CD4-positive, CD25-positive, alpha-beta regulatory T cell (primary cell): ENCODE measurements at regions not wholly inside any gene's neighbourhood (a gene's known extent, or its start where the extent isn't known, plus 50 kb on each side); places are given as distances from the start of the nearest gene placed in this dataset.
"Not testable (repeated sequence)": the region's sequence is repeated elsewhere in the genome, so short reads cannot be mapped to it uniquely, and the experiment has no call there.

Source experiments
- ATAC-seq, 2 donors: fragments of 150-1000 bp; cut with Tn5 transposase; one replicate each; pipeline ENCODE4 v1.10.0; 2021; ENCODE audit warnings: low read depth in 2 of 2, moderate number of reproducible peaks in 2 of 2, moderate library complexity in 1 of 2
- DNase-seq, 3 donors: peaks; one replicate each; pipeline versions ENCODE4 v3.0.0 to v3.0.0-alpha.2; 2012 to 2022; ENCODE audit warnings: mixed read lengths in 1 of 3
- H3K27ac ChIP-seq: one replicate; pipeline ENCODE4 v1.7.0; 2013; ENCODE audit warnings: mild to moderate bottlenecking, low read length; ENCODE audit not compliant: insufficient read depth, poor library complexity, severe bottlenecking
- H3K27me3 ChIP-seq: one replicate; pipeline ENCODE4 v1.7.0; 2013; ENCODE audit warnings: low read length; ENCODE audit not compliant: control insufficient read depth, insufficient read depth
- H3K36me3 ChIP-seq: one replicate; pipeline ENCODE4 v1.7.0; 2013; ENCODE audit warnings: mild to moderate bottlenecking, low read length, moderate library complexity; ENCODE audit not compliant: control insufficient read depth, insufficient read depth
- H3K4me1 ChIP-seq: 2 replicates; pipeline ENCODE4 v1.7.0; 2013; ENCODE audit warnings: mild to moderate bottlenecking, low read length; ENCODE audit not compliant: insufficient read depth, control insufficient read depth, poor library complexity, severe bottlenecking
- H3K4me3 ChIP-seq: one replicate; pipeline ENCODE4 v1.7.0; 2013; ENCODE audit warnings: low read depth, mild to moderate bottlenecking, low read length, moderate library complexity
- H3K9me3 ChIP-seq, 2 experiments: 1 replicate in 1 of 2; 2 replicates in 1 of 2; pipeline ENCODE4 v1.7.0; 2013; ENCODE audit warnings: low read length in 2 of 2, mild to moderate bottlenecking in 1 of 2, moderate library complexity in 1 of 2; ENCODE audit not compliant: control insufficient read depth in 2 of 2
- H3K27ac Mint-ChIP-seq, 3 donors: one replicate each; pipeline ENCODE4 v1.8.0; 2020 to 2022; ENCODE audit warnings: mild to moderate bottlenecking in 3 of 3, mixed read lengths in 3 of 3, moderate library complexity in 2 of 3
- H3K27me3 Mint-ChIP-seq: one replicate; pipeline ENCODE4 v1.8.0; 2022; ENCODE audit warnings: mild to moderate bottlenecking, mixed read lengths
- H3K36me3 Mint-ChIP-seq: one replicate; pipeline ENCODE4 v1.8.0; 2020; ENCODE audit warnings: mixed read lengths
- H3K4me1 Mint-ChIP-seq, 4 donors: one replicate each; pipeline ENCODE4 v1.8.0; 2020 to 2022; ENCODE audit warnings: mixed read lengths in 4 of 4, mild to moderate bottlenecking in 1 of 4
- H3K4me3 Mint-ChIP-seq, 4 donors: one replicate each; pipeline ENCODE4 v1.8.0; 2020 to 2022; ENCODE audit warnings: mild to moderate bottlenecking in 4 of 4, mixed read lengths in 4 of 4, moderate library complexity in 3 of 4
- H3K9me3 Mint-ChIP-seq, 7 donors: one replicate each; pipeline ENCODE4 v1.8.0; 2020 to 2022; ENCODE audit warnings: mixed read lengths in 7 of 7, mild to moderate bottlenecking in 3 of 7, moderate library complexity in 2 of 7

DNA sequence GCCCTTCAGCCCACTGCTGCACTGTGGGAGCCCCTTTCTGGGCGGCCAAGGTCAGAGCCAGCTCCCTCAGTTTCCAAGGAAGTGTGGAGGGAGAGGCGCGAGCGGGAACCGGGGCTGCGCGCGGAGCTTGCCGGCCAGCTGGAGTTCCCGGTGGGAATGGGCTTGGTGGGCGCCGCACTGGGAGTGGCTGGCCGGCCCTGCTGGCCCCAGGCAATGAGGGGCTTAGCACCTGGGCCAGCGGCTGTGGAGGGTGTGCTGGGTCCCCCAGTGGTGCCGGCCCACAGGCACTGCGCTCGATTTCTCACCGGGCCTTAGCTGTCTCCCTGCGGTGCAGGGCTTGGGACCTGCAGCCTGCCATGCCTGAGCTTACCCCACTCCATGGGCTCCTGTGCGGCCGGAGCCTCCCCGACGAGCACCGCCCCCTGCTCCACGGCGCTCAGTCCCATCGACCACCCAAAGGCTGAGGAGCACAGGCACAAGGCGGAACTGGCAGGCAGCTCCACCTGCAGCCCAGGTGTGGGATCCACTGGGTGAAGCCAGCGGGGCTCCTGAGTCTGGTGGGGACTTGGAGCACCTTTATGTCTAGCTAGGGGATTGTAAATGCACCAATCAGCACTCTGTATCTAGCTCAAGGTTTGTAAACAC, 1252.2 kb downstream of the STIM2 start:
- H3K27me3 Mint-ChIP-seq, result not testable (repeated sequence)

DNA sequence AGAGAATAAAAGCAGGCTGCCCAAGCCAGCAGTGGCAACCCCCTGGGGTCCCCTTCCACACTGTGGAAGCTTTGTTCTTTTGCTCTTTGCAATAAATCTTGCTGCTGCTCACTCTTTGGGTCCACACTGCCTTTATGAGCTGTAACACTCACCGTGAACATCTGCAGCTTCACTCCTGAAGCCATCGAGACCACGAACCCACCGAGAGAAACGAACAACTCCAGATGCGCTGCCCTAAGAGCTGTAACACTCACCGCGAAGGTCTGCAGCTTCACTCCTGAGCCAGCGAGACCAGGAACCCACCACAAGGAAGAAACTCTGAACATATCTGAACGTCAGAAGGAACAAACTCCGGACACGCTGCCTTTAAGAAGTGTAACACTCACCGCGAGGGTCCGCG, 1252.9 kb downstream of the STIM2 start:
- not testable (repeated sequence) for H3K27ac ChIP-seq, H3K36me3 Mint-ChIP-seq, H3K36me3 ChIP-seq, H3K4me3 ChIP-seq, ATAC-seq, H3K9me3 ChIP-seq, H3K27ac Mint-ChIP-seq, H3K4me1 Mint-ChIP-seq, H3K4me3 Mint-ChIP-seq, H3K27me3 ChIP-seq, H3K27me3 Mint-ChIP-seq, DNase-seq, H3K4me1 ChIP-seq
- H3K9me3 Mint-ChIP-seq, result peaks cover 3 to 32% (median 11%) of the 10 kb centered on the region in 7 donors

More for the DNA sequence above, 1252.2 kb downstream of the STIM2 start:
- not testable (repeated sequence) for H3K27ac Mint-ChIP-seq, H3K4me1 ChIP-seq, H3K27me3 ChIP-seq, H3K4me1 Mint-ChIP-seq, ATAC-seq, H3K36me3 ChIP-seq, H3K9me3 ChIP-seq, H3K4me3 ChIP-seq, H3K4me3 Mint-ChIP-seq, H3K27ac ChIP-seq, DNase-seq, H3K36me3 Mint-ChIP-seq
- H3K9me3 Mint-ChIP-seq, result peaks cover 3 to 28% (median 9%) of the 10 kb centered on the region in 7 donors

DNA sequence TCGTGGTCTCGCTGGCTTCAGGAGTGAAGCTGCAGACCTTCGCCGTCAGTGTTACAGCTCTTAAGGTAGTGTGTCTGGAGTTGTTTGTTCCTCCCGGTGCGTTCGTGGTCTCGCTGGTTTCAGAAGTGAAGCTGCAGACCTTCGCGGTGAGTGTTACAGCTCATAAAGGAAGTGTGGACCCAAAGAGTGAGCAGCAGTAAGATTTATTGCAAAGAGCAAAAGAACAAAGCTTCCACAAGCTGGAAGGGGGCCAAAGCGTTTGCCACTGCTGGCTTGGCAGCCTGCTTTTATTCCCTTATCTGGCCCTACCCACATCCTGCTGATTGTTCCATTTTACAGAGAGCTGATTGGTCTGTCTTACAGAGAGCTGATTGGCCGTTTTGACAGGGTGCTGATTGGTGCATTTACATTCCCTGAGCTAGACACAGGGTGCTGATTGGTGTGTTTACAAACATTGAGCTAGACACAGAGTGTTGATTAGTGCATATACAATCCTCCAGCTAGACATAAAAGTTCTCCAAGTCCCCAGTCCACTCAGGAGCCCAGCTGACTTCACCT, 1256.0 kb downstream of the STIM2 start:
- not testable (repeated sequence) for H3K36me3 ChIP-seq, H3K4me3 Mint-ChIP-seq, H3K27ac ChIP-seq, H3K27me3 Mint-ChIP-seq, ATAC-seq, H3K4me1 ChIP-seq, H3K4me3 ChIP-seq, H3K9me3 ChIP-seq, H3K27me3 ChIP-seq, H3K36me3 Mint-ChIP-seq, DNase-seq, H3K4me1 Mint-ChIP-seq, H3K27ac Mint-ChIP-seq
- H3K9me3 Mint-ChIP-seq, result peaks cover 3 to 32% (median 15%) of the 10 kb centered on the region in 7 donors

DNA sequence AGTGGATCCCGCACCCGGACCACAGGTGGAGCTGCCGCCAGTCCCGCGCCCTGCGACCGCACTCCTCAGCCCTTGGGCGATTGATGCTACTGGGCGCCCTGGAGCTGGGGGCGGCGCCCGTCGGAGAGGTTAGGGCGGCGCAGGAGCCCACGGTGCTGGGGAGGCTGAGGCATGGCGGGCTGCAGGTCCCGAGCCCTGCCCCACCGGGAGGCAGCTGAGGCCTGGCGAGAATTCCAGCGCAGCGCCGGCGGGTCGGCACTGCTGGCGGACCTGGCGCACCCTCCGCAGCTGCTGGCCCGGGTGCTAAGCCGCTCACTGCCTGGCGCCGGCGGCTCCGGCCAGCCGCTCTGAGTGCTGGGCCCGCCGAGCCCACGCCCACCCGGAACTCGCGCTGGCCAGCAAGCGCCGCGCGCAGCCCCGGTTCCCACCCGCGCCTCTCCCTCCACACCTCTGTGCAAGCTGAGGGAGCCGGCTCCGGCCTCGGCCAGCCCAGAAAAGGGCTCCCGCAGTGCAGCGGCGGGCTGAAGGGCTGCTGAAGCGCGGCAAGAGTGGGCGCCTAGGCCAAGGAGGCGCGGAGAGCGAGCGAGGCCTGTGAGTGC, 1256.5 kb downstream of the STIM2 start:
- H3K27ac ChIP-seq, result no peak overlapping the region
- Mint-ChIP-seq H3K27ac (no peak overlapping the region), H3K36me3 (no peaks in the 10 kb centered on the region), H3K27me3 (no peaks in the 10 kb centered on the region), H3K4me1 (no peaks in the 10 kb centered on the region), H3K4me3 (no peak overlapping the region), H3K9me3 (peaks cover 3 to 32% (median 15%) of the 10 kb centered on the region in 7 donors)
- no peaks in the 10 kb centered on the region for H3K27me3 ChIP-seq
- no peak overlapping the region for H3K4me3 ChIP-seq
- no peaks in the 10 kb centered on the region for H3K4me1 ChIP-seq
- DNase-seq (no peak), ATAC-seq (no peak)
- H3K36me3 ChIP-seq, result no peaks in the 10 kb centered on the region
- peaks cover 0 to 4% of the 10 kb centered on the region in 2 experiments for H3K9me3 ChIP-seq

DNA sequence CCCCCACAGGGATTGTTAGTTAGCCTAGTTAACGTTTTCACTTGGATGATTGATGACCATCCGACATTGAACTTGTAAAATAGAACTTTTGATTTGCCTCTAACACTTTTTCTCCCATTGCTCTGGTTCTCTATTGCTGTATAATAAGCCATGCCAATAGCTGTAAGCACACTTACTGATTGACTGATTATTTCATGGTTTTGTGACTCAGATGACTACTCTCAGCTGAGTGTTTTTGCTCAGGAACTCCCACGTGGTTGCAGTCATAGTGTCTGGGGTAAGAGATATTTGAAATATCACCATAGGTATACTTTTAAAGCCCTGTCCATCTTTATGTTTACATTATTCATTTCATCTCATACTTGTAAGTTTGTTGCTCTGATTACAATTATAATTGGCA, 1285.5 kb downstream of the STIM2 start:
- Mint-ChIP-seq H3K4me3 (no peak overlapping the region), H3K36me3 (no peaks in the 10 kb centered on the region), H3K4me1 (peaks cover 0 to 4% (median 0%) of the 10 kb centered on the region in 4 donors), H3K9me3 (peaks cover 0 to 21% (median 9%) of the 10 kb centered on the region in 7 donors), H3K27me3 (no peaks in the 10 kb centered on the region), H3K27ac (no peak overlapping the region)
- no peak overlapping the region for H3K4me3 ChIP-seq
- ATAC-seq (no peak), DNase-seq (no peak)
- peaks cover 0 to 14% of the 10 kb centered on the region in 2 experiments for H3K9me3 ChIP-seq
- no peaks in the 10 kb centered on the region for H3K4me1 ChIP-seq
- no peak overlapping the region for H3K27ac ChIP-seq
- H3K36me3 ChIP-seq, result no peaks in the 10 kb centered on the region
- no peaks in the 10 kb centered on the region for H3K27me3 ChIP-seq

DNA sequence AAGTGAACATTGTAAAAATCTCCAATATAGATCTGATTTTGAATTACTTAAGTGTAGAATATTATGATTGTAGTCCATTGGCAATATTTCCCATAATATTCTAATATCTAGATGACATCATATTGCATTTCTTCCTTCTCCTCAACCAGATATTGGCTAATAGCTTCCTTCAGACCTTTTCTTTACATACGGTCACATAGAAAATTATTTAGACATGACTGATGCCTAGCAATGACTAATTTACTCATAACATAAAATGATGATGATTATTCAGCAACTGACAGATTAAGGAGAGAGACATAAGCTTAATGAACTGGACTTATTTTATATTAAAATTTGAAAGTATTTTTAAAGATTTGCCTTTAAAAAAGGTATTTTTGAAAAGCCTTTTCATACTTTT, 1287.6 kb downstream of the STIM2 start:
- no peak overlapping the region for H3K4me3 Mint-ChIP-seq
- ATAC-seq, result no peak
- H3K36me3 Mint-ChIP-seq, result no peaks in the 10 kb centered on the region
- peaks cover 0 to 4% (median 0%) of the 10 kb centered on the region in 4 donors for H3K4me1 Mint-ChIP-seq
- peaks cover 0 to 15% (median 4%) of the 10 kb centered on the region in 7 donors for H3K9me3 Mint-ChIP-seq
- no peak overlapping the region for H3K4me3 ChIP-seq
- H3K27me3 ChIP-seq, result no peaks in the 10 kb centered on the region
- H3K4me1 ChIP-seq, result no peaks in the 10 kb centered on the region
- H3K27ac ChIP-seq, result no peak overlapping the region
- DNase-seq, result no peak
- H3K36me3 ChIP-seq, result no peaks in the 10 kb centered on the region
- H3K9me3 ChIP-seq, result peaks cover 0 to 13% of the 10 kb centered on the region in 2 experiments
- H3K27me3 Mint-ChIP-seq, result no peaks in the 10 kb centered on the region
- no peak overlapping the region for H3K27ac Mint-ChIP-seq

DNA sequence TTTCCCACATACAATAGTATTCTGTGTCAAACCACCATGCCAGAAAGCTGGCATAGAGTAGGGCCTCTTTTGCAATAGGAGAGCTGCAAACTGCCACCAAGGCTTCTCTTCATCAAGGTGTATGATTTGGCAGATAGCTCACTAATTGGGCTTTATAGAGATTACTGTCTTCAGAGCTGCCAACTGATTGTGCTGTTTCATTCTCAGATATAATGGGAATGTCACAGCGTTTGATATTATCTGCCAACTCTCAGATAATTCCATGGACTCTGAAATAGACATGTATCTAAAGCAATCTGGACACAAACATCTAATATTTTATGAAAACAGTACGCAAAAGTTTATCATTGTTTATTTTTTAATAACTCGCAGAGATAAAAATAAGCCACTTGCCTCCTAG, 1289.1 kb downstream of the STIM2 start:
- Mint-ChIP-seq H3K9me3 (peaks cover 0 to 14% (median 4%) of the 10 kb centered on the region in 7 donors), H3K27me3 (no peaks in the 10 kb centered on the region), H3K4me3 (no peak overlapping the region), H3K27ac (no peak overlapping the region), H3K36me3 (no peaks in the 10 kb centered on the region), H3K4me1 (peaks cover 0 to 4% (median 0%) of the 10 kb centered on the region in 4 donors)
- H3K4me1 ChIP-seq, result no peaks in the 10 kb centered on the region
- H3K27ac ChIP-seq, result no peak overlapping the region
- H3K9me3 ChIP-seq, result no peaks in the 10 kb centered on the region
- H3K36me3 ChIP-seq, result no peaks in the 10 kb centered on the region
- ATAC-seq (no peak), DNase-seq (no peak)
- no peaks in the 10 kb centered on the region for H3K27me3 ChIP-seq
- no peak overlapping the region for H3K4me3 ChIP-seq

DNA sequence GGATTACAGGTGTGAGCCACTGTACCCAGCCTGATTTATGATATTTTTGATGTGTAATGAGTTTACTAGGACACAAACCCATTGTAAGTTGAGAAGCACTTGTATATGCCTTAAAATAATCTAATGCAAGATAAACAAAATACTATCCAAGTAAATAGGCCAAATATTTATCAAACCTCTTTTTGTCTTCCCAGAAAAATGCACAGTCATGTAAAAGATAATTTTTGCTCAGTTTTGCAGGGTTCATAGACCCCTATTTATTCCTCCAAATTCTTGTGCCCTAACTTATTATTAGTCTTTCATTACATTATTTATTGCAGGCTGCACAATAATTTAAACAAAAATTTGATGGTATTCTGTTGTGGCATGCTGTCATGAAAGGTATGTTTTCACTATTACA, 1290.7 kb downstream of the STIM2 start:
- DNase-seq, result no peak
- H3K4me3 Mint-ChIP-seq, result no peak overlapping the region
- no peaks in the 10 kb centered on the region for H3K27me3 Mint-ChIP-seq
- H3K4me1 Mint-ChIP-seq, result peaks cover 0 to 4% (median 0%) of the 10 kb centered on the region in 4 donors
- no peak overlapping the region for H3K4me3 ChIP-seq
- no peaks in the 10 kb centered on the region for H3K27me3 ChIP-seq
- no peaks in the 10 kb centered on the region for H3K4me1 ChIP-seq
- no peak overlapping the region for H3K27ac Mint-ChIP-seq
- H3K27ac ChIP-seq, result no peak overlapping the region
- peaks cover 0 to 4% (median 3%) of the 10 kb centered on the region in 7 donors for H3K9me3 Mint-ChIP-seq
- H3K36me3 Mint-ChIP-seq, result no peaks in the 10 kb centered on the region
- peaks cover 0 to 2% of the 10 kb centered on the region in 2 experiments for H3K9me3 ChIP-seq
- ATAC-seq, result no peak
- H3K36me3 ChIP-seq, result no peaks in the 10 kb centered on the region
